ENCODE measurements at regions not wholly inside any gene's neighbourhood (a gene's known extent, or its start where the extent isn't known, plus 50 kb on each side); places are given as distances from the start of the nearest gene placed in this dataset.
"Not testable (repeated sequence)": the region's sequence is repeated elsewhere in the genome, so short reads cannot be mapped to it uniquely, and the experiment has no call there.

DNA sequence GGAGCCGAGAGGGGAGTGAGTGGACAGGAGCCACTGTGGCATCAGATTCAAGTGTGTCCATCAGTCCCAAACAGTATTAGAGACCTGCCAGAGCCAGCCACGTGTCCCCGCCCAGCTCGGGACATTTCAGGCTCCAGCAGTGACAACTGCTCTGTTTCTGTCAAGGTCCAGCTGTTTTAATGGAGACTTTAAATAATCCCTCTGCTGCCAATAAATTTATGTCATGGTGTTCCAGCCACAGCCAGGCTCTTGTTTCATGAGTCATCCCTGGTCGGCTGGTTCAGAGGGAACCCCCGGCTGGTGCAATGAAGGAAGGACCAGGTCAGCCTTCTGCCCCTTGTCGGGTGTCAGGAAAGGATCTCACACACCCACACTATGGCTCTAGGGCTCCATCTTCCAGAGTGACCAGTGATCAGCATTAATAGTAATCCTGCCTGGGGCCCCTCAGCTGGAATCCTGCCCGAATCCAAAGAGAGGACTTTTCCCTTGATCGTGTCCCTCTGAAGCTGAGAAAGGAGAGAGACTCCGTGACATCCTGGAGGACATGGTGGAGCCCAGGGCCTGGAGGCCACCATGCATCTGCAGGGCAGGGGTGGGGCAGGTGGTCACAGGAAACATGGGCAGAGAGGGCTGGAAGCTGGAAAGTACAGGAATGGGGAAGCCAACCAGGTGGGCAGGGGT is 197.3 kb downstream of the MATN1 start:
- Histone ChIP-seq H3K27ac (ENCODE audit: low read depth, low read length) (no peak overlapping the region), H3K27me3 (ENCODE audit: control insufficient read depth, insufficient read depth, low read length) (no peaks in the 10 kb centered on the region), H3K4me3 (ENCODE audit: low read length) (no peak overlapping the region), H3K9ac (ENCODE audit: low read length) (no peak overlapping the region), H3K36me3 (ENCODE audit: control insufficient read depth, insufficient read depth, low read length) (no peaks in the 10 kb centered on the region), H3K4me1 (ENCODE audit: control insufficient read depth, insufficient read depth, low read length) (no peaks in the 10 kb centered on the region)

- H3K27me3 ChIP-seq (ENCODE audit: control insufficient read depth, insufficient read depth, low read length), result no peaks in the 10 kb centered on the region
Observed at GRCh38 chr1:30525631-30525970, 197.8 kb downstream of the MATN1 start.

DNA sequence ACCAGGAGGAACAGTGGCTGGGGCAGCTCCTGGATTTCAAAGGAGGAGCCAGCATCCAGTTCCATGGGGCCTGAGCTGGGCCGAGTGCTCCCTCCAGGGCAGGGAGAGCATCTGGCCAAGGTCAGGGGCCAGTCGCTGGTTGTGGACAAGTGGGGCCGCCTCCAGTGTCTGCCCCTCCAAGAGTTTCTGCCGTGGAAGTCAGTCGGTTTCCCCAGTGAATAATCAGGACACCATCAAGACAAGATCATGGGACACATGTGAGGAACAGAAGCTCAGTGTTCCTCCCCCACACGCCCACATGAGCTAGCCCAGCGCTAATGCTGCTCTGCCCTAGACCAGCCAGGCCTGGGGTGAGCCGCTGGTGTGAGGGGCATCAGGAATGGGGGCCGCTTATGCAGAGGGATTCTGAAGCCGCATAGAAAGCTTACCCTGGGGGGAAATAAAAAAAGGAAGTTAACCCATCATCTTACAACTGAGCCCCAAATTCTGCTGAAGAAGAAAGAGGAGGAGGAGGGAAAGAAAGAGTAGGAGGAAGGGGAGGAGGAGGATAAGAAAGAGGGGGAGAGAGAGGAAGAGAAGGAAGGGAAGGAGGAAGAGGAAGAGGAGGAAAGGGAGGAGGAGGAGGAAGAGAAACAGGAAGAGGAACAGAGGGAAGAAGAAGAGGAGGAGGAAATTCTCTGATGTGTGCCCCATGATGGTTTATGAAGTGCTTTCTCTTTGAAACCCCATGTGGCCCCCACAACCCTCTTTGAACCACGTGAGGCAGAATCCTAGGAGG is 198.4 kb downstream of the MATN1 start:
- Histone ChIP-seq H3K36me3 (ENCODE audit: control insufficient read depth, insufficient read depth, low read length) (no peaks in the 10 kb centered on the region), H3K9ac (ENCODE audit: low read length) (no peak overlapping the region), H3K4me1 (ENCODE audit: control insufficient read depth, insufficient read depth, low read length) (no peaks in the 10 kb centered on the region), H3K27me3 (ENCODE audit: control insufficient read depth, insufficient read depth, low read length) (no peaks in the 10 kb centered on the region), H3K27ac (ENCODE audit: low read depth, low read length) (no peak overlapping the region), H3K4me3 (ENCODE audit: low read length) (no peak overlapping the region)

More at GRCh38 chr1:30525631-30525970, 197.8 kb downstream of the MATN1 start:
- Histone ChIP-seq H3K36me3 (ENCODE audit: control insufficient read depth, insufficient read depth, low read length) (no peaks in the 10 kb centered on the region), H3K4me1 (ENCODE audit: control insufficient read depth, insufficient read depth, low read length) (no peaks in the 10 kb centered on the region), H3K9ac (ENCODE audit: low read length) (no peak overlapping the region), H3K27ac (ENCODE audit: low read depth, low read length) (no peak overlapping the region), H3K4me3 (ENCODE audit: low read length) (no peak overlapping the region)

DNA sequence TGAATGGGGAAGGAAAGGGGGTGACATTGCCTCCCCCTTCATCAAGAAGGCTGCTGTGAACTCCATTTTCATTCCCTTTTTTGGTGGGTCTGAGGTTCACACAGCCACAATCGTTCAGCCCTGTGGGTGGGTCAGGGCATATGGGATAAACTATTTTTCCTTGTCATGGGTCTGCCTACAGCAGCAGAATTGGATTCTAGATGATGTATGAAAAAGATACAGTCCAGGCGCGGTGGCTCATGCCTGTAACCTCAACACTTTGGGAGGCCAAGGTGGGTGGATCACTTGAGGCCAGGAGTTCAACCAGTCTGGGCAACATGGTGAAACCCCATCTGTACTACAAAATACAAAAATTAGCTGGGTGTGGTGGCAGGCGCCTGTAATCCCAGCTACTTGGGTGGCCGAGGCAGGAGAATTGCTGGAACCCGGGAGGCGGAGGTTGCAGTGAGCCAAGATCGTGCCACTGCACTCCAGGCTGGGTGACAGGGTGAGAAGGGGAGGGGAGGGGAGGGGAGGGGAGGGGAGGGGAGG is 199.3 kb downstream of the MATN1 start:
- not testable (repeated sequence) for H3K27me3 ChIP-seq (ENCODE audit: control insufficient read depth, insufficient read depth, low read length); H3K36me3 ChIP-seq (ENCODE audit: control insufficient read depth, insufficient read depth, low read length); H3K27ac ChIP-seq (ENCODE audit: low read depth, low read length); H3K4me1 ChIP-seq (ENCODE audit: control insufficient read depth, insufficient read depth, low read length); H3K9ac ChIP-seq (ENCODE audit: low read length); H3K4me3 ChIP-seq (ENCODE audit: low read length)

DNA sequence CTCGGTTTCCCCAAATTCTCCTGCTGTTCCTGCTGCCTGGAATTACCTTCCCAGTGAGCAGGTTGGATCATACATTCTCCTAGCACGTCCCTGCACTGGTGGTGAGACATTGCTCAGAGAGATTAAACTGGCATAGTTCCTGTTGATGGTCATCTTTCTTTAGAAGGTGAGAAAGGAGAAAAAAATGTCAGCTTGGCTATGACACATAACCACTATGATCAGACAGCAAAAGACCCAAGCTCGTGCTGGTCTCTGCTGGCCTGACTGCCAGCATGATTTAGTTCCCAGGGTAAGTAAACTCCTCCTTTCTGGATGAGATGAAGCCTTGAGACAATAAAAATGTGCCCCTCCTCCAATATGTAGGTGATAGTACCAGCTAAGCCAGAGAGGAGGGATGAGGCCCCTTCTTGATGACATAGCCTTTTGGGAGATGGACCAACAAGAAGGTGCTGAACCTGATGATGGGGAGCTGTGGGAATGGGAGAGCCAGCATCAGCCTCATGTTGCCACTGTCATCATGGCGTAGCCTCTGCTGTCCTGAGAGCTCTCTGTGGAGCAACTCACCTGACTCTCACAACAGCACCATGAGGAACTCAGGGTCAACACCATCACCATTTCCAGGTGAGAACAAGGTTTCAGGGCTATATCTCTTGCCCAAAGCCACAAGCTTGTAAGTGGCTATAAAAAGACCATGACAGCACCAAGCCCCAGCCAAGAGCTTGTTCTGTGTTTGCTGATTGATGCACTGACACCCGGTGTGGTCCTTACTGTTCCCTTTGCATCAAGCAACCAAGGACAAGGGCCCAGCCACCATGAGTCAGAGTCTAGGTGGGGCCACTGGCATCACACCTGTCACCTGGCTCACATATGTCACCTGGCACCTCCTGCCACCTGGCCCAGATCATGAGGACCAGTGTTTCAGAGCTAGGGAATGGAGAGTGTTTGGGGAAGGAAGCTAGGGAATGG is 200.0 kb downstream of the MATN1 start:
- H3K27ac ChIP-seq (ENCODE audit: low read depth, low read length), result no peak overlapping the region
- H3K36me3 ChIP-seq (ENCODE audit: control insufficient read depth, insufficient read depth, low read length), result no peaks in the 10 kb centered on the region
- H3K9ac ChIP-seq (ENCODE audit: low read length), result no peak overlapping the region
- H3K4me3 ChIP-seq (ENCODE audit: low read length), result no peak overlapping the region
- H3K27me3 ChIP-seq (ENCODE audit: control insufficient read depth, insufficient read depth, low read length), result no peaks in the 10 kb centered on the region
- H3K4me1 ChIP-seq (ENCODE audit: control insufficient read depth, insufficient read depth, low read length), result no peaks in the 10 kb centered on the region

DNA sequence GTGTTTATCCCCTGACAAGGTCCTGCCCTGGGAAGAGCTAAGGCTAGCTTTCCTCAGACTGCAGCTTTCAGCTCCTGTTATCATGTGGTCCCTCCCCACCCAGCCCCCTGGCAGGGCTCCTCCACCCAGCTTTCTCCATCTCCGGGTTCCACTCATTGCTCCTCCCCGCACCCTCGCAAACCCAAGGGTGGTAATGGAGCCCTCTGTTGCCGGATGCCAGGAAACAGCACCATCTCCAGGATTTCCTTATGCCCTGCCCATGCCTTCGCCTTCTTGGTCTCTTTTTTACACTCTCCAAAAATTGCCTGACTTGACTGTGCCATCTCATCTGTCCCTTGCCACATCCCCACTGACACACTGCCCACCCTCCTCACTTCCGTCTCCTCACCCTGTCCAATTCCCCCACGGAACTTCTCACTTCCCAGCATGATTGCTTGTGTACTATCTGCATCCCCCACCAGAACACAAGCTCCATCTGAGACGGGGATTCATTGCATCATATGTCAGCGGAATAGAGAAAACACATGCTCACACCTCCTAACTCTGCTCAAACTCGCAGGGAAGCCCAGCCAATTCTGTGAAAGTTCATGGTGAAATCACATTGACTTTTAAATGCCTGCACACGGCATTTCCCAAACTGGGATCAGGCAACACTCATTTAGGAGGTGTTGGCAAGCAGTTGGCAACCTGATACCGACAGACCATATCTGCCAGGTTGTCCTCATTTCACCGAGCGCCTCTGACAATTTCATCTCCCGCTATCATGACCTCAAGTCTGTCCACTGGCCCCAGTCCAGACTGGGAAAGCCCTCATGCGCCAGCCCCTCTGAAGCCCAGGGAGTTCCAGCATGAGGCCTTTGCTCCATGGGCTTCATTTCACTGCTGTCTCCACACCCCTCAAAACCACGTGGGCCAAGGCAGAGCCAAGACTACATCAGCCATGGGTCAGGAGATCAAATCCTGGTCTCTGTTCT is 201.1 kb downstream of the MATN1 start:
- Histone ChIP-seq H3K4me1 (ENCODE audit: control insufficient read depth, insufficient read depth, low read length) (no peaks in the 10 kb centered on the region), H3K27ac (ENCODE audit: low read depth, low read length) (no peak overlapping the region), H3K4me3 (ENCODE audit: low read length) (no peak overlapping the region), H3K9ac (ENCODE audit: low read length) (no peak overlapping the region), H3K27me3 (ENCODE audit: control insufficient read depth, insufficient read depth, low read length) (no peaks in the 10 kb centered on the region), H3K36me3 (ENCODE audit: control insufficient read depth, insufficient read depth, low read length) (no peaks in the 10 kb centered on the region)

- no peak overlapping the region for H3K4me3 ChIP-seq (ENCODE audit: low read length)
- no peaks in the 10 kb centered on the region for H3K36me3 ChIP-seq (ENCODE audit: control insufficient read depth, insufficient read depth, low read length)
- H3K4me1 ChIP-seq (ENCODE audit: control insufficient read depth, insufficient read depth, low read length), result no peaks in the 10 kb centered on the region
- no peaks in the 10 kb centered on the region for H3K27me3 ChIP-seq (ENCODE audit: control insufficient read depth, insufficient read depth, low read length)
- H3K9ac ChIP-seq (ENCODE audit: low read length), result no peak overlapping the region
- H3K27ac ChIP-seq (ENCODE audit: low read depth, low read length), result no peak overlapping the region
Observed at GRCh38 chr1:30521261-30521865, 202.0 kb downstream of the MATN1 start.

- Histone ChIP-seq H3K4me3 (ENCODE audit: low read length) (no peak overlapping the region), H3K27ac (ENCODE audit: low read depth, low read length) (no peak overlapping the region), H3K36me3 (ENCODE audit: control insufficient read depth, insufficient read depth, low read length) (no peaks in the 10 kb centered on the region), H3K27me3 (ENCODE audit: control insufficient read depth, insufficient read depth, low read length) (no peaks in the 10 kb centered on the region), H3K4me1 (ENCODE audit: control insufficient read depth, insufficient read depth, low read length) (no peaks in the 10 kb centered on the region), H3K9ac (ENCODE audit: low read length) (no peak overlapping the region)
Observed at GRCh38 chr1:30520476-30520875, 202.9 kb downstream of the MATN1 start.

GRCh38 chr1:30519201-30519763 is 204.1 kb downstream of the MATN1 start:
- no peaks in the 10 kb centered on the region for H3K4me1 ChIP-seq (ENCODE audit: control insufficient read depth, insufficient read depth, low read length)
- H3K36me3 ChIP-seq (ENCODE audit: control insufficient read depth, insufficient read depth, low read length), result no peaks in the 10 kb centered on the region
- H3K4me3 ChIP-seq (ENCODE audit: low read length), result no peak overlapping the region
- H3K27ac ChIP-seq (ENCODE audit: low read depth, low read length), result no peak overlapping the region
- H3K9ac ChIP-seq (ENCODE audit: low read length), result no peak overlapping the region
- no peaks in the 10 kb centered on the region for H3K27me3 ChIP-seq (ENCODE audit: control insufficient read depth, insufficient read depth, low read length)

DNA sequence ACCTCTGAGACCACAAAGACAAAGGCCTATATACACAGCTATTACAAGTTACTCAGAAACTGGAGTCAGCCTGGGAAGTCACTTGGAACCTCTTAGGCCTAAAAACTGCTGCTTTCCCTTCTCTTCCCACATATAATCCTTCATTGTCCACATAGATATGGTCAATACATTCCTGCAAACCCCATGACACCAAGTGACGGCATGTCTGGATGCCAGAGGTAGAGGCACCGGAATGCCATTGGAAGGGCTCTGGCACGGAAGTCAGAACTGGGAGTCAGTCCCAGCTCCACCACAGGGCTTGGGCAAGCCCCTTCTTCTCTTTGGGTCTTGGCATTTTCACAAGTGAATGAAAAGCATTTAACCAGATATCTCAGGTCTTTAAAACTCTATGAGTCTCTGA is 204.7 kb downstream of the MATN1 start:
- Histone ChIP-seq H3K36me3 (ENCODE audit: control insufficient read depth, insufficient read depth, low read length) (no peaks in the 10 kb centered on the region), H3K4me3 (ENCODE audit: low read length) (no peak overlapping the region), H3K27ac (ENCODE audit: low read depth, low read length) (no peak overlapping the region), H3K4me1 (ENCODE audit: control insufficient read depth, insufficient read depth, low read length) (no peaks in the 10 kb centered on the region), H3K9ac (ENCODE audit: low read length) (no peak overlapping the region), H3K27me3 (ENCODE audit: control insufficient read depth, insufficient read depth, low read length) (no peaks in the 10 kb centered on the region)

- Histone ChIP-seq H3K4me1 (ENCODE audit: control insufficient read depth, insufficient read depth, low read length) (no peaks in the 10 kb centered on the region), H3K9ac (ENCODE audit: low read length) (no peak overlapping the region)
Observed at GRCh38 chr1:30518186-30518585, 205.2 kb downstream of the MATN1 start.

More at GRCh38 chr1:30518186-30518585, 205.2 kb downstream of the MATN1 start:
- Histone ChIP-seq H3K36me3 (ENCODE audit: control insufficient read depth, insufficient read depth, low read length) (no peaks in the 10 kb centered on the region), H3K27ac (ENCODE audit: low read depth, low read length) (no peak overlapping the region), H3K4me3 (ENCODE audit: low read length) (no peak overlapping the region), H3K27me3 (ENCODE audit: control insufficient read depth, insufficient read depth, low read length) (no peaks in the 10 kb centered on the region)
